GM21447 (cell line): ENCODE measurements at regions not wholly inside any gene's neighbourhood (a gene's known extent, or its start where the extent isn't known, plus 50 kb on each side); places are given as distances from the start of the nearest gene placed in this dataset.

Source experiments
- ATAC-seq: cut with Tn5 transposase; IDR thresholded peaks from one replicate; pipeline ENCODE4 v1.9.1; 2021; ENCODE audit not compliant: unreplicated experiment

DNA sequence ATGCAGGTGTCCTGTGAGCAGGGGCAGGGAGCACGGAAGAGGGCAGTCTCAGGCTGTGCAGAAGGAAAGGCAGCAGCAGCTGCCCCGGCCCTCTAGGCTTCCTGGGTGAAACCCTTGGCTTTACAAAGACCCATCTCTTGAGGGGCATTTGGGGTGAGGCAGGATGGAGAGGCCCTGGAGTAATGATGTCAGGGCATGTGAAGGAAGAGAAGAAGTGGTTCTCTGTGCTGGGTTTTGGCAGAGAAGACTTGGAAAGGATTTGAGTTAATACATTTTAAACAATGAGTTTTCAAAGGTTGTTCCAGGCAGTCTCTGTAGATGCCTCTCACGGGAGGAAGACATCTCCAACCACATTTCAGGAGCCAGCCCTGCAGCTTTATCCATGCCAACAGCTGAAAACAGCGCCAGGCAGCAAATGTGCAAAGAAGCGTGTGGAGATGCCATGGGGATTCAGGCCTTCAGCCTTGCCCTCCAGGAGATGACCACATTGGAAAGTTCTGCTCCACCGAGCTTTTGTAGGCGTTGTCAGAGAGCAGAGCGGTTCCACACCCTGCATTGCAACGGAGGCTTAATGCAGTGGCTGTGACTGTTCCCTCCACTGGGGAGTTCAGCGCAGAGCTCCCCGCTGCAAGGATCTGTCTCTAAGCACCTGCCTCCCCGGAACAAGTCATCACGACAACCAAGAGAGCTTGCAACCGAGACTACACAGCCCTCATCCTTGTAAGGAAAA, 322.8 kb downstream of the UQCRFS1 start:
- no peak for ATAC-seq

DNA sequence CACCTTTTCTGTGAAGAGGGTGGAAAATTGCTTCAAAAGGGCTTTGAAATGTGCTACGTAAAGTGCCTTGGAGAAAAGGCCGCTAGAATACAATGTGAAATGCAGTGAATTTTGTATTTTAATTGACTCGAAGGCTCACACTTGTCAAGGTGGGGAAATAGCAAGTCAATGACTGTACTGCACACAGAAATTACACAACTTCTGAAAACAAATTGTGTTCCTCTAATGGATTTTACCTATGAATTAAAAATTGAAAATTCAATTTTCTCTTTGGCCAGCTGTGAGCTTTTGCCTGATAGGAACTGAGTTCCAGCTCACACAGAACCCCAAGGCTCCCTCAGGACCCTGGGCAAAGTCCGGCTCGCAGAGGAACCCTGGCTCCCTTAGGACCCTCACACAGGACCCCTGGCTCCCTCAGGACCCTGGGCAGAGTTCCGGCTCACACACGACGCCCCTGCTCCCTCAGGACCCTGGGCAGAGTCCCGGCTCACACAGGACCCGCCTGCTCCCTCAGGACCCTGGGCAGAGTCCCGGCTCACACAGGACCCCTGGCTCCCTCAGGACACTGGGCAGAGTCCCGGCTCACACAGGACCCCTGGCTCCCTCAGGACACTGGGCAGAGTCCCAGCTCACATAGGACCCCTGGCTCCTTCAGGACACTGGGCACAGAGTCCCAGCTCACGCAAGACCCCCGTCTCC, 324.9 kb downstream of the UQCRFS1 start:
- no peak for ATAC-seq

DNA sequence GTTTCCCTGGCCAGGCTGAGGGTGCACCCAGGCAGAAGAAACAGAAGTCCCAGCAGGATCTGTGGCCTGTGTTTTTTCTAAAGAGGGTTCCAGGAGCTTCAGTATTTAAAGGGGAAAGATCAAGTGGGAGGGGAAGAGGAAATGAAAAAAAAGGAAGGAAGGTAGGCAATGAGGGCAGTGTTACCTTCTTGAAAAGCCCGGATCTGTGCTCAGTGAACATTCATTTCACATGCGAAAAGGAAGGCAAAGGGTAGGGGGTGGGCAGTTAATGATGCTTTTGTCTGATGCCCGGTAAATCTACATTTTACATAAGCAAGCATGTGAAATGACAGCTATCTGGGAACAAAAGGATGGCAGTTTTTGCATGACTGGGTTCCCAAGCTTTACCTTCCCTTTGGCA, 326.2 kb downstream of the UQCRFS1 start:
- no peak for ATAC-seq

DNA sequence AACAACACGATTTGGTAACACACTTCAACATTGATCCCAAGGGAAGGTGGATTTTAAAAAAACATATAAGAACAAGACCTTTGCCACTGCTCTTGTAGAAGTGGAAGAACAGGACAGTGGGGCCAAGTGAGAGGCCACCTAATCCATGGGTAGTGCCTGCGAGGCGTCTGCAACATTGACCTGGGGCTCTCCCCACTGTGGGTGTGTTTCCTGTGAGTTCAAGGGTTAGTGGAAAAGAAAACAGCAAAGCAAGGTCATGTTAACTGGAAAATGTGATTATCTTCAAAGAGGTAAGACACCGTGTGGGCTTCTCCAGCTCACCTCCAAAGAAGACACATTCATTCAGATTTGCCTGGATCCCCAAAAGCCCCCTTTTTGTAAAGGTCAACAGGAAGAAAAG, 327.0 kb downstream of the UQCRFS1 start:
- ATAC-seq: no peak

DNA sequence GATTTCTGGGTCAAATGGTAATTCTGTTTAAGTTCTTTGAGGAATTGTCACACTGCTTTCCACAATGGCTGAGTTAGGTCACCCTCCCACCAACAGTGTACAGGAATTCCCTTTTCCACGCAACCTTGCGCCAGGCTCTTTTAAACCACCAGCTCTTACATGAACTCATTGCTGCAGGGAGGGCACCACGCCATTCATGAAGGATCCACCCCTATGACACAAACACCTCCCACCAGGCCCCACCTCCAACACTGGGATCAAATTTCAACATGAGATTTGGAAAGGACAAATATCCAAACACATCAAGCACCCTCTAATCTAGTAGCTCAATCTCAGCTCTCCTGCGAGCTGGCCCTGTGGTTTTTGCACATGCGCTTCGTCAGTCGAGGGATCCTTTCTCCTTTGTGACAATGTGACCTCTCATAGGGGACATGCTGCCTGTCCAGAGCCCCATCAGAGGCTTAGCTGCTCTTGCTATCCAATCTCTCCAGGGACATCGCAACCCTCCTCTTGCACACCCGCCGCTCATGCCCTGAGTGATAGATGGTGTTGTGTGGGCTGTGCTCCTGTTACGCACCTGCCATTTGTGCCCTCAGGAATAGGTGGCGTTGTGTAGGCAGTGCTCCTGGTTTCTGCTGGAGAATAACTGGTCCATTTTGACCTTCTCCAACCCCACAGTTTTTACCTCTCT, 328.0 kb downstream of the UQCRFS1 start:
- no peak for ATAC-seq

DNA sequence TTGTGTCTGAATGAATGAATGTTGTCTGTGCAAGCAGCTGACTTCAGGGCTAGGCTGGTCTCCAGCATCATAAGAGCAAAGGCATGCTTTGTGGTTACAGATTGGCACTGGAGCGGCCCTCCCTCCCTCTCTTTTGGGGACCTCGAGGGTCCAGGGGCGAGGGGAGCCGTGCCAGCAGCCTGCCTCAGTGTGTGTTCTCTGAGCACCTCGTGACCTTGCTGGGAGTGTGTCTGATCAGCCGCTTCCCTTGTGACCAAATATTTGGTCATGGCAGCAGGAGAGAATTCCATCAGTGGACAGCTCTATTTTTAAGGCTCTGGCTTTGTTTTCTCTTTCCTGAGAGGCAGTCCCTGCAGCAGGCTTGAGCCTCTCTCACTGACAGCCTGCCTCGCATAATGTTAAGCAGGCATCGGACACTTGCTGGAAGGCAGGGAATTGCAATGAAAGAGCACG, 329.7 kb downstream of the UQCRFS1 start:
- no peak for ATAC-seq

DNA sequence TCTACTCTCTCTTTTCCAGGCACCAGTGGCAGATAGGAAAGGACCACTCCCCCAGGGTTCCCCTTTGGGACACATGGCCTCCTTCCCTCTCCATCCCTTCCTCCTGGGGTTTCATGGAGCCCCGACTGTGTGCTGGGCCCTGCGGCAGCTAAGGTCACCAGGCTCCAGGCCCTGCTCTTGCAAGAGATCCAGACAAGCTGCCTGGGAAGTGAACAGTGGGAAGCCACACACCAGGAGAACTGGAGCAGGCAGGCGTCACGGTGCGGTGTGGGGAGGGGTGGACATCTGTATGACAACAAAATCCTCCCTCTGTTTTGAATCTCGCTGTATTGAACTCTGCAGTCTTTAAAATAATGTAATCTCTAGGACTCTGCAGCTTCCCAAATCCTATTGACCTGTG, 330.1 kb downstream of the UQCRFS1 start:
- ATAC-seq: no peak

DNA sequence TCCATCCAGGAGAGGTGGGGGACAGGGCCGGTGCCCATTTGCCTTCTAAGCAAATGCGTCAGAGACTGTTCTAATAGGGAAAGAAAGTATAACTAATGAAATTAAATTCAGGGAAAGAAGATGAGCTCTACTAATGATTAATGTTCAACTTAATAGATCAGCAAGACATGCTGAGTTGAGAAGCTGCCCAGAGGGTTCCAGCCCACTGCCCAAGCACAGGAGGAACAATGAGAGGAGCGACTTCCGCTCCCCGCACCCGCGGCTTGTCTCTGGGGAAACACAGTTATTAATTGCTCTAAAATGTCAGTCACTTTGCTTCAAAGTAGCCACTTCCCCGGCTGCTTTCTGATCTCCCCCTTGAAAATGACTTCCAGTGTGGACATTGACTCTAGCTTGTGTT, 331.3 kb downstream of the UQCRFS1 start:
- ATAC-seq: no peak

DNA sequence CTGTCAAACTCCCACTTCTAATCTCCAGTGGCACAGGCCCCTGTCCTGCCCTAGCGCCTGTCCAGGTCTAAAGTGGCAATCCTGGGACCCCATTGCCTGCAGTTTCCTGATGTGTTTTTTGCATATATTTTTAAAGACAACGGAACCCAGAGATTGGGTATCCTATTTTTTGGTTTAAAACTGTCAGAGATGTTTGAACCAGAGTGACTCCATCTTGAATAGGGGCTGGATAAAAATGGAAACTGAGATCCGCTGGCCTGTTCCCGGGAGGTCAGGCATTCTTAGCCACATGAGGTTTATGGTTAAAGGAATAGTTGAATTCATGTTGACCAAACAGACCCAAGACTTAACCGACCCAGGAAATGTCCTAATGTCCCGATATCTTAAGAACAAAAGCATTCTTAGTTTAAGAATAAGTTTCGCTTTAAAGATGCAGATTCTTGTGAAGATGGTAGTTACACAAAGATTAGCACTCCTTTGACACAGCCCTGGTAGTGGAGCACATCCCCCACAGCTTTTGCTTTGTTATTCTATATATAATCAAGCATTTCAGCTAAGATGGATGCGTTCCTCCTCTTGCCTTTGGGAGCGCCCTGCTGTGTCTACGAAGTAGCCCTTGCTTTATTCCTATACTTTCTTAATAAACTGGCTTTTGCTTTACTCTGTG, 332.1 kb downstream of the UQCRFS1 start:
- ATAC-seq: no peak

DNA sequence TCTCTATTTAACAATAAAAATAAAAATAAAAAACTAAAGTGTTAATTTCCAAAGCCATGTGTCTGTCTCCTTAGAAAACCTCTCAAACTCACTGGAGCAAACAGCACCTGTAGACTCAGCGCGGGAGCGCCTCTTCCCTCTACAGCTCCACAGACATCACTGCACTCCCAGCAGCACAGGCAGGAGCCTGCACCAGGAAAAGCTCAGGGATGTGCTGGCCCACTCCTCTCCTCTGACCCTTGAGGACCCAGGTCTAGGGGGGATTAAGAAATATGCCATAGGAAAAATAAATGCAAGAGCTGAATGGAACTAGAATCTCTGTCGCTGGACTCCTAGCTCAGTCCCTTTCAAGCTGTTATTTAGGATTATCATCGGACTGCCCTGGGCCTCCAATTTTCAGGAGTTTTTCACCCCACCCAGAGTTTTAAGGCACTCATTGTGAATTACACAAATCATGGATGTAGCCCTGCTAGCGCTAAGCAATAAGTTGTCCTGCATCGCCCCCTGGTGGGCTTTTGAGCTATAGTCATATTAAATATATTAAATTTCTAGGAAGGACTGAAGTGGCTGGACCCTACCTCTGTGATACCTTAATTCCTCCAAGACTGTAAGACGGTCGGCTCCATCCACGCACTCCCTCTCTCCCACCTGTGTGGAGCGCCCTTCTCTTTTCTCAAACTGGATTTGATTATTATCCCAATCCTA, 333.9 kb downstream of the UQCRFS1 start:
- ATAC-seq: no peak

DNA sequence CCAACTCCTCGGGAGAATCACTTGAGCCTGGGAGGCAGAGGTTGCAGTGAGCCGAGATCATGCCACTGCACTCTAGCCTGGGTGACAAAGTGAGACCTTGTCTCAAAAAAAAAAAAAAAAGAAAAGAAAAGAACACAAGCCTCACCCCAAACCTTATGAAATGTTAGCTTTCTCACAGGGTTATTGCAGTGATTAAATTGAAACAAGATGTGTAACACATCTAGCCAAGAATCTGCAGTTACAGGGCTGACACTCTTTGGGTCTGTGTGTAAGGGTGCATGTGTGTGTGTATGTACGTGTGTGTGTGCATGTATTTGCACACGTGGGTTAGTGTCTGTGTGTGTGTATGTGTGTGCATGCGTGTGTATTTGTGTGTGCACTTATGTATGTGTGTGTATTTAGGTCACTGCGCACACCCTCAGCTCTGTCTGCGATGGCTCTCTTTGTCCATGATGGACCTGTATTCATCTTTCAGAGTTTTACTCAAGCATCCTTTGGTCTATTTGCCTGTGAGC, 336.3 kb downstream of the UQCRFS1 start:
- ATAC-seq: no peak

DNA sequence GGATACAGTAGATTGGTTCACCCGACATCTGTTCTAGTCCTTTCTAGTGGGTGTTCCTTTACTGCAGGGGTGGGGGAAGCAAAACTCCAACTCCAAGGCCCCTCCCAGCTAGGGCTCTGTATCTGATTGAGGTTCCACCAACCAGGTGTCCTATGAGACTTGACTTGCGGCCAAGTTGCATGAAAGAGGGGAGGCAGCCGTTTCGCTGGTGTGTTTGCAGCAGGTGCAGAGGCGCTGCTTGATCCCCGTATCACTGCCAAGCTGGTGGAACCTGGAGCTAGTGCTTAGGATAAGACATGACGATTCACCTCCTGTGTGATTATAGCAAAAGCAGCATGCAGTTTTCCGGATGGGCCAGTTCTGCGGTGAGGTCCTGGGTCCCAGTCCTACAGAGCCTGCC, 338.2 kb downstream of the UQCRFS1 start:
- no peak for ATAC-seq

DNA sequence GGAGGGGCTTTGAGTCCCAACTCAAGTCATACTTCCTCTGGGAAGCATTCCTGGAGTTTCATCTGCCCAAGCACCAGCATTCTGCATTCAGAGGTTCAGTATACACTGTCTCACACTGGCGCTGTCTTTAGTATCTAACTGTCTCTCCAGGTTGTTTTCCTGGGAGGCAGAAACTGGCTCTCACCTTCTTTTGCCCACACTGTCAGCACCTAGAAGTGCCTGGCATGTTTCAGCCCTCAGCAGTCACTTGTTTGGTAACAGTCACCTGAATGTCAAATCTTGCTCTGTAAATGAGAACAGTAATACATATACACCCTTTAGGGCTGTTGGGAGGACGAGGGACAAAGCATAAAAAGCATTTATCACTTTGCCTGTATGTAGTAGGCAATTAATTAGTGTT, 339.6 kb downstream of the UQCRFS1 start:
- ATAC-seq: no peak

DNA sequence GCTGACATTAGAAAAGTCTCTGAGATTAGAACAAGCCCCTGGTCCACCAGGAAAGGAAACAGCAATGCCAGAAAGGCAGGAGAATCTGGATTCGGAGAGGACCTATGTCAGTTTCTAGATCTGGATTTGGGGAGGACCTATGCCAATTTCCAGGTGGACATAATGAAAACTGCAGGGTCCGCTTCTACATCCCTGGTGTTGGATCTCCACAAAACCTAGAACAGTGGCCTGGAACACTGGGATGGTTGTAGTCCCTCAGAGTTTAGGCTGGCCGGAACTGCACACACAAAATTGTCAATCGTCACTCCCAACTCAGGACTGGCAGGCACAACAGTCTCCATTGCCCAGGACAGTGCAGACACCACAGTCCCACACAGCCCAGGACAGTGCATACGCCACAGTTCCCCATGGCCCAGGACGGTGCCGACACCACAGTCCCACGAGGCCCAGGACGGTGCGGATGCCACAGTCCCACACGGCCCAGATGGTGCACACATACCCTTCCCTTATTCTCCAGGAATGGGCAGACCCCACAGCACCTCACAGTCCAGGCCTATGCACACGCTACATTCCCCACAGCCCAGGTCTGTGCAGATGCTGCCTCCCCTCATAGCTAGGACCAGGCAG, 341.7 kb downstream of the UQCRFS1 start:
- no peak for ATAC-seq

DNA sequence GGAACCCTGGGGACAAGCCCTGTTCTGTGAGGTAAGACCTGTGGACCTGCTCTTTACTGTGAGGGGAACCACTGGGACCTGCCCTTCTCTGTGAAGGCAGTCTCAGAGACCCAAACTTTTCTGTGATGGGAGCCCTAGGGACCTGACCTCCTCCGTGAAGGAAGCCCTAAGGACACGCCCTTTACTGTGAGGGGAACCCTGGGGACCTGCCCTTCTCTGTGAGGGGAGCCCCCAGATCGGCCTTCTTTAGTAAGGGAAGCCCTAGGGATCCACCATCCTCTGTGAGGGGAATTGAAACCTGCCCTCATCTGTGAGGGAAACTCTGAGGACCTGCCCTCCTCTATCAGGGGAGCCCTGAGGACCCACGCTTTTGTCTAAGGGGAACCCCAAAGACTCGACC, 343.5 kb downstream of the UQCRFS1 start:
- no peak for ATAC-seq

DNA sequence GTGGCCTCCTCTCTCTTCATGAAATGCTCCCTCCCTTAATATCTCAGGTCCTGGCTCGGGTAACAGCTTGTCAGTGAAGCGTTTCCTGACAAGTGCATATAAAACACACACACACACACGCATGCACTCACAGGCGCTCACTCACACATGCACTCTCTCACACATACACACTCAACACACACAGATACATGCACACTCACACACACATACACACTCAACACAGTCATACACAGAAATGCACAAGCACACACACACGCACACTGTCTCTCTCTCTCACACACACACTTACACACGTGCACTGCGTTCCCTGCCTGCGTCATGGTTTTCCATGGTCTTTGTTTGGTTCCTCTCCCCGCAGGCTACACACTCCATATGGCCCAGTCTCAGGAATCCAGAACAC, 344.1 kb downstream of the UQCRFS1 start:
- no peak for ATAC-seq

DNA sequence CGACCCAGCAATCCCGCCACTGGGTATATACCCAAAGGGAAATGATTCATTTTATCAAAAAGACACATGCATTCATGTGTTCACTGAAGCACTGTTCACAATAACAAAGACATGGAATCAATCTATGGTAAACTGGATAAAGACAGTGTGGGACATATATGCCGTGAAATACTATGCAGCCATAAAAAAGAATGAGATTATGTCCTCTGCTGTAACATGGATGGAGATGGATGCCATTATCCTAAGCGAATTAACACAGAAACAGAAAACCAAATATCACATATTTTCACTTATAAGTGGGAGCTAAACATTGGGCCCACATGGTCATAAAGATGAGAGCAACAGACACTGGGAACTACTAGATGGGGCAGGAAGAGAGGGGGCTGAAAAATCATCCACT, 345.0 kb downstream of the UQCRFS1 start:
- no peak for ATAC-seq

DNA sequence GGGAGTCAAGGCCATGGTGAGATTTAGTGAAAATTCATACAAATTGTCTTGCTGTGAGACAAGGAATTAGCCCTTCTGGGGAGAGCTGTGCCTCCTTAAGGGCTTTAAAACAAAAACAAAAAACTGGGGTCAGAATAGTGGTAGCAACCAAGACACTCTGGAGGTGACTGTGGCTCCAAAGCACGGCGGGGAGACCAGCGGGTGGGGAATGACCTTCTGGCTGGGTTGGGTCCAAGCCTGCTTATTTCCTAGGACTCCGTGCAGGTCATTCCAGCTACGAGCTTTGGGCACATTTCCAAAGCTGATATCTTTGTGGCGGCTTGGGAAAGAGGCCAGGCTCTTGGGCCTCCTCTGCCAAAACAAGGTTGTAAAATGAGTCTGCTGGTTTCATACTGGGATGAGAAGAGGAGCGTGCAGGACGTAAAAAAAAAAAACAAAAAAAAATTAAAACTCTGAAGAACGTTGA, 348.3 kb downstream of the UQCRFS1 start:
- no peak for ATAC-seq

DNA sequence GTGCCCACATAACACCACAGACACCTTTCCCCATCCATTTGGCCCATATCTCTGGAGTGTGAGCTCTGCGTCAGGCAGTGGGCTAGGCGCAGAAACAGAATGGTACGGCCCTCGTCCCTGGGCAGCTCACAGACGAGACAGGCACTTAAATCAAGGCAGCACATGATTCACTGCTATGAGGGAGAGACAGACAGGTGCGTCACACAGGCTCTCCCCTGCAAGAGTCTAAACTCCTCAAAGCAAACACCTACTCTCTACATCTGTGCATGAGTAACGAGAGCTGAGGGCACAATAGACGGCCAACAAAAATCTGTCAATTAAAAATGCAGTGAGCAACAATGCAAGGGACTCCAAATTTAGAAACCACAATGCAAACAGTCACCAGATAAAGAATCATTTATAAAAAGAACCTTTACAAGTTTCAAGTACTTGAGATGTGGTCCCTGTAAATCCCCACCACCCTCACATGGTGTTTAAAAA, 348.9 kb downstream of the UQCRFS1 start:
- ATAC-seq: no peak

DNA sequence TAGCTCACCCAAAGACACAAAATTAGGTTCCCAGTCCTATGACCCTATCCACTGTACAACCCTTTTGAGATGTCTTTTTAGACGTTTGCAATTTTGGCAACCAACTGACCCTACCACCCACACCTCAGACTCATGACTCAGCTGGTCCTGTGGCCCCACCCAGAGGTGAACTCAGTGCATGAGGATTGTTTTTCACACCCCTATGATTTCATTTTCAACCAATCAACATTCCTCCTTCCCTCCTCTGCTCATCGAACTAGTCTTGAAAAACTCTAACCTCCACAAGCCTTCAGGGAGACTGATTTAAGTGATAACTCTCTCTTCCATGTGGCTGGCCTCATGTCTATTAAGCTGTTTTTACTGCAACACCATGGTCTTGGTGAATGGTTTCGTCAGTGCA, 350.7 kb downstream of the UQCRFS1 start:
- ATAC-seq: no peak
